ENCODE measurements at regions not wholly inside any gene's neighbourhood (a gene's known extent, or its start where the extent isn't known, plus 50 kb on each side); places are given as distances from the start of the nearest gene placed in this dataset.

DNA sequence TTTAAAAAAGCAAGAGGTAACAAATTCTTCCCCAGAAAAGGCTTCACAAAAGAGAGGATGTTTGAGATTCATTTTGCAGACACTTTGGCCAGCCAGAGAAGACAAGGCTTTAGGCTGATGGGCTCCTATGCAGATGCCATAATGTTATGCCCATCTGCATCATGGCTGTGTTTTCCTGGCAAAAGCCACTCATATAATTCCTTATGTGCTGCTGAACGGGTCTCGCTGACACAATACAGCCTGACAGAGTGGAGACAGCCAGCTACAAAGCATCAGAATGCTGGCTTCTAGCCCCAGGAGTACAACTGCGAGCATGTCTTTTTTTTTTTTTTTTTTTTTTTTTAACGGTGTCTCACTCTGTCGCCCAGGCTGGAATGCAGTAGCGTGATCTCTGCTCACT is 1157.4 kb upstream of the AUTS2 start:
- TF ChIP-seq, protein P1, sequence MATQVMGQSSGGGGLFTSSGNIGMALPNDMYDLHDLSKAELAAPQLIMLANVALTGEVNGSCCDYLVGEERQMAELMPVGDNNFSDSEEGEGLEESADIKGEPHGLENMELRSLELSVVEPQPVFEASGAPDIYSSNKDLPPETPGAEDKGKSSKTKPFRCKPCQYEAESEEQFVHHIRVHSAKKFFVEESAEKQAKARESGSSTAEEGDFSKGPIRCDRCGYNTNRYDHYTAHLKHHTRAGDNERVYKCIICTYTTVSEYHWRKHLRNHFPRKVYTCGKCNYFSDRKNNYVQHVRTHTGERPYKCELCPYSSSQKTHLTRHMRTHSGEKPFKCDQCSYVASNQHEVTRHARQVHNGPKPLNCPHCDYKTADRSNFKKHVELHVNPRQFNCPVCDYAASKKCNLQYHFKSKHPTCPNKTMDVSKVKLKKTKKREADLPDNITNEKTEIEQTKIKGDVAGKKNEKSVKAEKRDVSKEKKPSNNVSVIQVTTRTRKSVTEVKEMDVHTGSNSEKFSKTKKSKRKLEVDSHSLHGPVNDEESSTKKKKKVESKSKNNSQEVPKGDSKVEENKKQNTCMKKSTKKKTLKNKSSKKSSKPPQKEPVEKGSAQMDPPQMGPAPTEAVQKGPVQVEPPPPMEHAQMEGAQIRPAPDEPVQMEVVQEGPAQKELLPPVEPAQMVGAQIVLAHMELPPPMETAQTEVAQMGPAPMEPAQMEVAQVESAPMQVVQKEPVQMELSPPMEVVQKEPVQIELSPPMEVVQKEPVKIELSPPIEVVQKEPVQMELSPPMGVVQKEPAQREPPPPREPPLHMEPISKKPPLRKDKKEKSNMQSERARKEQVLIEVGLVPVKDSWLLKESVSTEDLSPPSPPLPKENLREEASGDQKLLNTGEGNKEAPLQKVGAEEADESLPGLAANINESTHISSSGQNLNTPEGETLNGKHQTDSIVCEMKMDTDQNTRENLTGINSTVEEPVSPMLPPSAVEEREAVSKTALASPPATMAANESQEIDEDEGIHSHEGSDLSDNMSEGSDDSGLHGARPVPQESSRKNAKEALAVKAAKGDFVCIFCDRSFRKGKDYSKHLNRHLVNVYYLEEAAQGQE (IDR thresholded peaks at IDR 0.05; ENCODE audit: insufficient read depth in 1 of 2, low read depth in 2 of 2, low read length in 2 of 2), result no peak
- no peak for TF ChIP-seq POLR2AphosphoS5 (IDR thresholded peaks at IDR 0.05; ENCODE audit: low read depth, low read length)
- TF ChIP-seq TAF1 (IDR thresholded peaks at IDR 0.05; ENCODE audit: borderline replicate concordance, insufficient read depth, low read length), result no peak
- no peak for TF ChIP-seq FOXP2 (optimal IDR thresholded peaks at IDR 0.05; ENCODE audit: borderline replicate concordance, extremely low read depth, extremely low read length, insufficient read depth)
- no peak for TF ChIP-seq SIN3A (IDR thresholded peaks at IDR 0.05; ENCODE audit: borderline replicate concordance, insufficient read depth, low read length)

GRCh38 chr7:68441645-68442044 is 1156.6 kb upstream of the AUTS2 start:
- TF ChIP-seq FOXP2 (optimal IDR thresholded peaks at IDR 0.05; ENCODE audit: borderline replicate concordance, extremely low read depth, extremely low read length, insufficient read depth) (no peak), SIN3A (IDR thresholded peaks at IDR 0.05; ENCODE audit: borderline replicate concordance, insufficient read depth, low read length) (no peak), TAF1 (IDR thresholded peaks at IDR 0.05; ENCODE audit: borderline replicate concordance, insufficient read depth, low read length) (no peak), POLR2AphosphoS5 (IDR thresholded peaks at IDR 0.05; ENCODE audit: low read depth, low read length) (no peak)
- TF ChIP-seq, protein P1 (IDR thresholded peaks at IDR 0.05; ENCODE audit: insufficient read depth in 1 of 2, low read depth in 2 of 2, low read length in 2 of 2), result no peak

DNA sequence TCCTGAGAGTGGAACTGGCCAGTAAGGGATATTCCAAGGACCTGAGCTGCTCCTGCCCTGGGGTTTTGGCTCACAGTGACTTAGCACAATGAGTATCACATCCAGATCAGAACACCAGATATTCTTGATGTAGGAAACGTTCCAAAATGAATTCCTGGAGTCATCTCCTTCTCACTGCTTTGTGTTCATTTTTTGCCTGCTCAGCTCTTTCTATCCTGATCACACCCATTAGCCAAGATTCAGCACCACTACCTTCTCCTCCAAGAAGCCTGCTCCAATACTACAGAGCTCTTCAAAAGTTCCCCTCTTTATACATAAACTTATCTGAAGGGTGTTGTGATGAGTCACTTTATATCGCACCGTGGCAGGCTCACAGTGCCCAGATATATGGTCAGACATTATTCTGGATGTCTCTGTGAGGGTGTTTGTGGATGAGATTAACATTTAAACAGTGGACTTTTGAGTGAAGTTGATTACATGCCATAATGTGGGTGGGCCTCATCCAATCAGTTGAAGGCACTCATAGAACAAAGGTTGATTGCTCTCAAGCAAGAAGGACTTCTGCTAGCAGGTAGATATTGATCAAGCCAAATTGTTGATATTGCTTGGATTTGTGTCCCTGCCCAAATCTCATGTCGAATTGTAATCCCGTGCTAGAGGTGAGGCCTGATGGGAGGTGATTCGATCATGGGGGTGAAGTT is 1155.2 kb upstream of the AUTS2 start:
- TF ChIP-seq POLR2AphosphoS5 (IDR thresholded peaks at IDR 0.05; ENCODE audit: low read depth, low read length) (no peak), FOXP2 (optimal IDR thresholded peaks at IDR 0.05; ENCODE audit: borderline replicate concordance, extremely low read depth, extremely low read length, insufficient read depth) (no peak), TAF1 (IDR thresholded peaks at IDR 0.05; ENCODE audit: borderline replicate concordance, insufficient read depth, low read length) (no peak), SIN3A (IDR thresholded peaks at IDR 0.05; ENCODE audit: borderline replicate concordance, insufficient read depth, low read length) (no peak)
- TF ChIP-seq, protein P1 (IDR thresholded peaks at IDR 0.05; ENCODE audit: insufficient read depth in 1 of 2, low read depth in 2 of 2, low read length in 2 of 2), result no peak

DNA sequence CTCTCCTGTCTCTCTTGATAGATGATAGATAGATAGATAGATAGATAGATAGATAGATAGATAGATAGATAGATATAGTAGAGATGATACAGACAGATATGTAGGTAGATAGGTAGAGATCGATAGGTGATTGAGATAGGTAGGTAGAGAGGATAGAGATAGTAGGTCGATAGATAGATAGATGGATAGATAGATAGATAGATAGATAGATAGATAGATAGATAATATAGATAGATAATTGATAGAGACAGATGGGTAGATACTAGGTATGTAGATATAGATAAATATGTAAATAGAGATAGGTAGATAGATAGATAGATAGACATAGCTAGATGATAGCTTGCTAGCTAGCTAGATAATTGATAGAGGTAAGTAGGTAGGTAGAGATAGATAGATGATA is 1154.2 kb upstream of the AUTS2 start:
- no peak for TF ChIP-seq TAF1 (IDR thresholded peaks at IDR 0.05; ENCODE audit: borderline replicate concordance, insufficient read depth, low read length)
- TF ChIP-seq POLR2AphosphoS5 (IDR thresholded peaks at IDR 0.05; ENCODE audit: low read depth, low read length), result no peak
- TF ChIP-seq SIN3A (IDR thresholded peaks at IDR 0.05; ENCODE audit: borderline replicate concordance, insufficient read depth, low read length), result no peak
- TF ChIP-seq, protein P1 (IDR thresholded peaks at IDR 0.05; ENCODE audit: insufficient read depth in 1 of 2, low read depth in 2 of 2, low read length in 2 of 2), result no peak
- no peak for TF ChIP-seq FOXP2 (optimal IDR thresholded peaks at IDR 0.05; ENCODE audit: borderline replicate concordance, extremely low read depth, extremely low read length, insufficient read depth)

Measured in PFSK-1 (cell line).